Spleen (tissue), 11 donors: ENCODE measurements at regions not wholly inside any gene's neighbourhood (a gene's known extent, or its start where the extent isn't known, plus 50 kb on each side); places are given as distances from the start of the nearest gene placed in this dataset.

Experiments
- DNase-seq: peaks from one replicate; pipeline ENCODE4 v3.0.0-alpha.2; 2020
- H3K27ac ChIP-seq, 8 donors: fragments of 200-600 bp; sonication (generic) in 7 of 8; 1 replicate in 4 of 8; 2 replicates in 4 of 8; pipeline versions ENCODE4 v1.5.0 to v1.8.0; 2016 to 2021; ENCODE audit warnings: inconsistent platforms in 4 of 8, mild to moderate bottlenecking in 4 of 8, moderate library complexity in 1 of 8
- H3K27me3 ChIP-seq, 7 donors: fragments of 200-600 bp; sonication (generic) in 6 of 7; replicated peaks in 1 of 7; 1 replicate in 4 of 7; 2 replicates in 3 of 7; pipeline versions ENCODE4 v1.5.0 to v1.8.0; 2016 to 2021; ENCODE audit warnings: inconsistent platforms in 3 of 7, mild to moderate bottlenecking in 1 of 7
- H3K36me3 ChIP-seq, 6 donors: fragments of 200-600 bp; sonication (generic) in 5 of 6; 1 replicate in 4 of 6; 2 replicates in 2 of 6; pipeline versions ENCODE4 v1.5.0 to v1.8.0; 2016 to 2021; ENCODE audit warnings: inconsistent platforms in 2 of 6
- H3K4me1 ChIP-seq, 6 donors: fragments of 200-600 bp; sonication (generic) in 5 of 6; 1 replicate in 3 of 6; 2 replicates in 3 of 6; pipeline versions ENCODE4 v1.5.0 to v1.8.0; 2016 to 2021; ENCODE audit warnings: inconsistent platforms in 3 of 6
- H3K4me3 ChIP-seq, 8 donors: fragments of 200-600 bp; sonication (generic) in 7 of 8; 1 replicate in 4 of 8; 2 replicates in 4 of 8; pipeline versions ENCODE4 v1.5.0 to v1.8.0; 2016 to 2021; ENCODE audit warnings: inconsistent platforms in 4 of 8, mild to moderate bottlenecking in 4 of 8, moderate library complexity in 2 of 8
- H3K9me3 ChIP-seq, 8 donors: fragments of 200-600 bp; sonication (generic) in 7 of 8; 1 replicate in 4 of 8; 2 replicates in 4 of 8; pipeline versions ENCODE4 v1.5.0 to v1.8.0; 2016 to 2021; ENCODE audit warnings: inconsistent platforms in 4 of 8
- POLR2A ChIP-seq, 3 donors: fragments of 450-650 bp; IDR thresholded peaks; one replicate each; pipeline ENCODE4 v1.5.1; 2017; ENCODE audit warnings: antibody characterized with exemption in 3 of 3, mild to moderate bottlenecking in 1 of 3
- POLR2AphosphoS5 ChIP-seq, 3 donors: sonication (generic); formaldehyde crosslinking; IDR thresholded peaks; one replicate each; pipeline ENCODE4 v1.5.1; 2017; ENCODE audit warnings: antibody characterized with exemption in 3 of 3
- WGBS, 5 donors: extraction: QIAGEN DNeasy Blood & Tissue Kit in 3 of 5; methylation state at CpG; one replicate each; pipeline versions ENCODE4 v1.1.5 to v1.1.7; 2013 to 2018; 5-methylcytosine and 5-hydroxymethylcytosine counted together
- intact Hi-C: fragments of 100-400 bp; cut with DNase I; formaldehyde crosslinking; loops from one replicate; pipeline ENCODE4 v1.15.0; 2023; ENCODE audit warnings: low total_unique reads
- TF ChIP-seq, protein P1 (sequence below), 11 experiments: fragments of 200-600 bp in 7 of 11; fragments of 450-650 bp in 4 of 11; sonication (generic) in 4 of 11; IDR thresholded peaks in 8 of 11; conservative IDR thresholded peaks in 3 of 11; 1 replicate in 7 of 11; 2 replicates in 4 of 11; pipeline versions ENCODE4 v1.4.0 to v1.8.0; 2016 to 2021; ENCODE audit warnings: antibody characterized with exemption in 11 of 11, inconsistent platforms in 4 of 11, mild to moderate bottlenecking in 1 of 11
- donor health status: healthy with polysubstance abuse.
- donor health status: DM: no; HTN: no; CAD: no; lungs with moderate emphysema.
- donor health status: DM: no; HTN: no; CAD: no.
- donor health status: Bipolar disorder and iron deficiency.
- donor health status: healthy.
- donor health status: DM: no; HTN: no; CAD: no.
- donor health status: DM: yes; HTN: yes; CAD: no.

DNA sequence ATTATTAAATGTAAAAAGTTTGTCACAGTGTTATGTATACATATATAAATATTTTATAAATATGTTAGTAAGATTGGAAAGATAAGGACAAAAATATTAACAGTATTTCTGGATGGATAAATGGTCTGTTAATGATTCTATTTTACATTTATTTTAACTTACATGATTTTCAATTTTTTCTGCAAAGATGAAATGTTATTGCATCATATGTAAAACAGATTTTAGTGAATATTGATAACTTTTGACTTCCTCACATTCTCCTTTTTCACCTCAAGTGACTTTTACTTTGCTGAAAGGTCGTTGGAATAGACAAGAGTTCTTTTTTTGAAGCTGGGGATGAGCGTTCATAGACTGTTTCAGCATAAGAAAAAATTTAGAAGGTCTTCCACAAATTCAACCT, 1554.7 kb upstream of the TENM4 start:
- H3K27ac ChIP-seq, result no peak overlapping the region
- no peaks in the 10 kb centered on the region for H3K36me3 ChIP-seq
- no peak for TF ChIP-seq POLR2A (IDR thresholded peaks at IDR 0.05)
- TF ChIP-seq, protein P1, sequence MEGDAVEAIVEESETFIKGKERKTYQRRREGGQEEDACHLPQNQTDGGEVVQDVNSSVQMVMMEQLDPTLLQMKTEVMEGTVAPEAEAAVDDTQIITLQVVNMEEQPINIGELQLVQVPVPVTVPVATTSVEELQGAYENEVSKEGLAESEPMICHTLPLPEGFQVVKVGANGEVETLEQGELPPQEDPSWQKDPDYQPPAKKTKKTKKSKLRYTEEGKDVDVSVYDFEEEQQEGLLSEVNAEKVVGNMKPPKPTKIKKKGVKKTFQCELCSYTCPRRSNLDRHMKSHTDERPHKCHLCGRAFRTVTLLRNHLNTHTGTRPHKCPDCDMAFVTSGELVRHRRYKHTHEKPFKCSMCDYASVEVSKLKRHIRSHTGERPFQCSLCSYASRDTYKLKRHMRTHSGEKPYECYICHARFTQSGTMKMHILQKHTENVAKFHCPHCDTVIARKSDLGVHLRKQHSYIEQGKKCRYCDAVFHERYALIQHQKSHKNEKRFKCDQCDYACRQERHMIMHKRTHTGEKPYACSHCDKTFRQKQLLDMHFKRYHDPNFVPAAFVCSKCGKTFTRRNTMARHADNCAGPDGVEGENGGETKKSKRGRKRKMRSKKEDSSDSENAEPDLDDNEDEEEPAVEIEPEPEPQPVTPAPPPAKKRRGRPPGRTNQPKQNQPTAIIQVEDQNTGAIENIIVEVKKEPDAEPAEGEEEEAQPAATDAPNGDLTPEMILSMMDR (IDR thresholded peaks at IDR 0.05 in 8 of 11, conservative IDR thresholded peaks at IDR 0.05 in 3 of 11), result no peak
- no peak overlapping the region for H3K4me3 ChIP-seq
- H3K4me1 ChIP-seq, result no peaks in the 10 kb centered on the region
- intact Hi-C loops, result no loop called here
- DNase-seq, result no peak
- H3K27me3 ChIP-seq, result no peaks in the 10 kb centered on the region
- WGBS, 5 donors, result 58 to 73% (median 69%) methylated on average over 2 of the region's 2 CpGs
- peaks cover 0 to 14% (median 0%) of the 10 kb centered on the region in 8 donors for H3K9me3 ChIP-seq

DNA sequence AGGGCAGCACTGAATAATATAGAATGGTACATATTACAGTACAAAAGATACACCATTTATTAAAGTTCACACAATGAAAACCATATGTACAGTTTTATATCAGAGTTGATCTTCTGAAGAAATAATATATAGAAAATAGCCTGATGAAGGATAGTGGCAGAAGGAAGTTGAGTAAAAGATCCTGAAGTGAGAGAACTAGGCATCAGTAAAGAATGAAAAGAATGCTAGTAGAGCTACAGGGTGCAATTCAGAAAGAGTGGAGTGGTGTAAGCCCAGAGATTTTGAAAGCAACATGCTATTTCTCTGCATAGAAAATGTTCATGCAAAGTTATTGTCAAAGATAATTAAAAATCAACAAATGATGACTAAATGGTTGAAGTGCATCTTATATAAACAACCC, 1552.7 kb upstream of the TENM4 start:
- H3K4me3 ChIP-seq, result no peak overlapping the region
- H3K27me3 ChIP-seq, result no peaks in the 10 kb centered on the region
- no peaks in the 10 kb centered on the region for H3K4me1 ChIP-seq
- no peaks in the 10 kb centered on the region for H3K36me3 ChIP-seq
- intact Hi-C loops, result no loop called here
- H3K27ac ChIP-seq, result no peak overlapping the region
- DNase-seq, result no peak
- H3K9me3 ChIP-seq, result peaks cover 0 to 16% (median 0%) of the 10 kb centered on the region in 8 donors
- TF ChIP-seq, protein P1 (IDR thresholded peaks at IDR 0.05 in 8 of 11, conservative IDR thresholded peaks at IDR 0.05 in 3 of 11), result no peak
- TF ChIP-seq POLR2A (IDR thresholded peaks at IDR 0.05), result no peak
- TF ChIP-seq POLR2AphosphoS5 (IDR thresholded peaks at IDR 0.05), result no peak

DNA sequence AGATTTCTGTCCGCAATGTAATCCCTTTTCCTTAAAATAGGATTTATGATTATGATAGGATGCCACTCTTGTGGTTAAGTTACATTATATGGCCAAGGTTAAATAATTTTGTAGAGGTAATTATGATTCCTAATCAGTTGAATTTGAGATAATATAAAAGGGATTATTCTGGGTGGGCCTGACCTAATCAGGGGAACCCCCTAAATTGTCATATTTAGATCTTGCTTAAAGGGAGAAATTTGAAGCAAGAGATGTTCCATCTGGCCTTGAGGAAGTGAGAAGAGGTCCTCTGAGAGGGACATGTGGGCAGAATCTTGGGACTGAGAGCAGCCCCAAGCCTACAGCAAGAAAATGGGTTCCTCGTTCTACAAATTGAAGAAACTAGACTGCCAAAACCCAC, 1550.1 kb upstream of the TENM4 start:
- no peak for DNase-seq
- intact Hi-C loops, result no loop called here
- no peak overlapping the region for H3K4me3 ChIP-seq
- no peaks in the 10 kb centered on the region for H3K27me3 ChIP-seq
- peaks cover 0 to 16% (median 0%) of the 10 kb centered on the region in 8 donors for H3K9me3 ChIP-seq
- TF ChIP-seq POLR2AphosphoS5 (IDR thresholded peaks at IDR 0.05) (no peak), POLR2A (IDR thresholded peaks at IDR 0.05) (no peak)
- TF ChIP-seq, protein P1 (IDR thresholded peaks at IDR 0.05 in 8 of 11, conservative IDR thresholded peaks at IDR 0.05 in 3 of 11), result no peak
- H3K27ac ChIP-seq, result no peak overlapping the region
- 88 to 96% (median 92%) methylated on average over 2 of the region's 2 CpGs for WGBS, 5 donors
- H3K4me1 ChIP-seq, result no peaks in the 10 kb centered on the region
- H3K36me3 ChIP-seq, result no peaks in the 10 kb centered on the region

DNA sequence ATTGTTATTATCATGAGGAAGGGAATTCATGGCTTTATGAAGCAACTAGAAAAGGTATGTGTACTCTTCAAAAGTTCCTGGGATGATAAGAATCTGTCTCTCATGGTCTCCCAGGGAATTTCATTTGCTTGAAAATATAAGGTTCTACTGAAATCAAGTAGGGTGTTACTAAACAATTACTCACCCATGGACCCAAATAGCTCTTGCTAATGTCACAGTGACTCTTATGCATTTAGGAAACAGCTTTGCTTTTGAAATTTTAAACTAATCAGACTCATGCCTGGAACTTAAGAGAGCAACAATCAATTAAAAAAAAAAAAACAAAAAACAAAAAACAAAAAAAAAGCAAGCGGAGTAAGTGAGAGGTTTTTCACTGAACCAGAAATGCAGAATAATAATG, 1546.3 kb upstream of the TENM4 start:
- no peak for DNase-seq
- 91 to 100% (median 94%) methylated on average over 1 of the region's 1 CpG for WGBS, 5 donors
- Histone ChIP-seq H3K4me3 (no peak overlapping the region), H3K4me1 (no peaks in the 10 kb centered on the region), H3K36me3 (no peaks in the 10 kb centered on the region), H3K9me3 (peaks cover 0 to 10% (median 0%) of the 10 kb centered on the region in 8 donors), H3K27me3 (no peaks in the 10 kb centered on the region), H3K27ac (no peak overlapping the region)
- intact Hi-C loops, result no loop called here
- TF ChIP-seq, protein P1 (IDR thresholded peaks at IDR 0.05 in 8 of 11, conservative IDR thresholded peaks at IDR 0.05 in 3 of 11), result no peak
- no peak for TF ChIP-seq POLR2AphosphoS5 (IDR thresholded peaks at IDR 0.05)
- no peak for TF ChIP-seq POLR2A (IDR thresholded peaks at IDR 0.05)
